ENCODE measurements at regions not wholly inside any gene's neighbourhood (a gene's known extent, or its start where the extent isn't known, plus 50 kb on each side); places are given as distances from the start of the nearest gene placed in this dataset.

DNA sequence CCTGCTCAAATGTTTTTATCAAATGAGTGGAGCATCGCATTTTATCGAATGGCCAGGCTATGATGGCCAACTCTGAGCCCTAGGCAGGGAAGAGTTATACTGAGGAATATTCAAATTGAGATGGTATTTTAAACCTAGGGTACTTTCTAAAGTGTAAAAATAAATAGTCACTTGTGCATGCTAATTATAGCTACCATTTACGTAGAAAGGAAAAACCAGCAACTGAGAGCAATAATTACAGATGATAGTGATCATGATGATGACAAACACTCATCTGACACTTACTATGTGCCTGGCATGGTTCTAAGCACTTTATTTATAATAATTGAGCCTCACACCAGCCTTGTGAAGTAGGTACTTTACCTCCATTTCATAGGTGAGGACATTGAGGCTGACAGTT is 455.7 kb downstream of the CD83 start:
- Histone ChIP-seq H3K4me3 (no peak overlapping the region), H3K9ac (no peak overlapping the region), H3K4me2 (ENCODE audit: unreplicated experiment) (no peak overlapping the region), H3F3A (ENCODE audit: insufficient read depth) (no peaks in the 10 kb centered on the region), H3K9me2 (ENCODE audit: insufficient read depth) (no peaks in the 10 kb centered on the region), H3K36me3 (ENCODE audit: low read depth) (no peaks in the 10 kb centered on the region), H3K4me1 (ENCODE audit: insufficient read depth) (no peaks in the 10 kb centered on the region), H3K27me3 (replicated peaks; ENCODE audit: insufficient read depth) (no peaks in the 10 kb centered on the region), H3K9me3 (ENCODE audit: low read depth) (no peaks in the 10 kb centered on the region), H2AFZ (no peak overlapping the region), H3K79me2 (ENCODE audit: insufficient read depth) (no peaks in the 10 kb centered on the region), H3K27ac (no peak overlapping the region), H4K20me1 (ENCODE audit: insufficient read depth) (no peaks in the 10 kb centered on the region)
- no peak for DNase-seq
- WGBS, 2 experiments (ENCODE audit: low coverage in 1 of 2, low lambda C conversion rate in 2 of 2, missing lambda C conversion rate in 2 of 2), result 91% methylated on average over 3 of the region's 3 CpGs
- TF ChIP-seq EZH2phosphoT487 (IDR thresholded peaks at IDR 0.05; ENCODE audit: insufficient read depth, low read depth), result no peak
- TF ChIP-seq EZH2 (IDR thresholded peaks at IDR 0.05; ENCODE audit: insufficient read depth, poor library complexity, severe bottlenecking), result no peak
- in situ Hi-C loops (cut with MboI), result no loop called here

DNA sequence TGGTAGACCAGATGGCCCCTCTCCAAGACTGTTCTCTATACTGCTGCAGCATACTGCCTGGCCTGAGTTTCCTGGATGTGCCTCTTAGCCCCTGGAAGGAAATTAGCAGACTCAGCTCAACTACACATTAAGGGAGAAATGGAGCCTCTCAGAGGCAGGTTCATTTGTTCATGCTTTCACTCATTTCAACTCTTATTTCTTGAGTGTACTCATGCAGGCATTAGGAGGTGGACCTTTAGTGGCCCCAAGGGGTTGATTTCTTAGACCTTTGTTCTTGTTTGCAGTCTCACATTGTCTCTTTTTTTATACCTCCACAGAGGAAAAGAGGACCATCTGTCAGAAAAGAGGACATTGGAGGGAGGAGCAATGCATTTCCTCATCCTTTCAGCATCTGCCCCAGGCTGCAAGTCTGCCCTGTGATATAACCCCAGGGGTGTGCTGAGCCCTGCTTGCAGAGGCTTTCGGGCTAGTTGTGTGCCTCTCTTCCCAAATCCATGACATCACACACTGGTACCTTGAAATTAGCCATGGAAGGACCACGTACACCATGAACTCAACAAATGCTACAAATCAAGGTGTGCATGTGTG is 456.2 kb downstream of the CD83 start:
- H3K9me2 ChIP-seq (ENCODE audit: insufficient read depth), result no peaks in the 10 kb centered on the region
- H3K27me3 ChIP-seq (replicated peaks; ENCODE audit: insufficient read depth), result no peaks in the 10 kb centered on the region
- in situ Hi-C loops (cut with MboI), result no loop called here
- no peaks in the 10 kb centered on the region for H3K9me3 ChIP-seq (ENCODE audit: low read depth)
- H3K4me3 ChIP-seq, result no peak overlapping the region
- H3K36me3 ChIP-seq (ENCODE audit: low read depth), result no peaks in the 10 kb centered on the region
- H4K20me1 ChIP-seq (ENCODE audit: insufficient read depth), result no peaks in the 10 kb centered on the region
- no peak overlapping the region for H3K4me2 ChIP-seq (ENCODE audit: unreplicated experiment)
- no peaks in the 10 kb centered on the region for H3K4me1 ChIP-seq (ENCODE audit: insufficient read depth)
- no peaks in the 10 kb centered on the region for H3K79me2 ChIP-seq (ENCODE audit: insufficient read depth)
- WGBS, 2 experiments (ENCODE audit: low coverage in 1 of 2, low lambda C conversion rate in 2 of 2, missing lambda C conversion rate in 2 of 2), result 64 to 72% methylated on average over 2 of the region's 2 CpGs
- no peak for DNase-seq
- no peak for TF ChIP-seq EZH2phosphoT487 (IDR thresholded peaks at IDR 0.05; ENCODE audit: insufficient read depth, low read depth)
- no peak for TF ChIP-seq EZH2 (IDR thresholded peaks at IDR 0.05; ENCODE audit: insufficient read depth, poor library complexity, severe bottlenecking)
- H2AFZ ChIP-seq, result no peak overlapping the region
- no peak overlapping the region for H3K27ac ChIP-seq
- no peaks in the 10 kb centered on the region for H3F3A ChIP-seq (ENCODE audit: insufficient read depth)
- H3K9ac ChIP-seq, result no peak overlapping the region

DNA sequence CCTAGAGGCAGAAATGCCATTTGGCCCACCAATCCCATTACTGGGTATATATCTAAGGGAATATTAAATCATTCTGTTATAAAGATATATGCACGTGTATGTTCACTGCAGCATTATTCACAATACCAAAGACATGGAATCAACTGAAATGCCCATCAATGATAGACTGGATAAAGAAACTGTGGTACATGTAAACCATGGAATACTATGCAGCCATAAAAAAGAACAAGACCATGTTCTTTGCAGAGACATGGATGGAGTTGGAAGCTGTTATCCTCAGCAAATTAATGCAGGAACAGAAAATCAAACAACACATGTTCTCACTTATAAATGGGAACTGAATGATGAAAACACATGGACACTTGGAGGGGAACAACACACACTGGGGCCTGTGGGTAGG is 458.4 kb downstream of the CD83 start:
- in situ Hi-C loops (cut with MboI), result no loop called here
- no peaks in the 10 kb centered on the region for H3F3A ChIP-seq (ENCODE audit: insufficient read depth)
- H3K27ac ChIP-seq, result no peak overlapping the region
- H3K9ac ChIP-seq, result no peak overlapping the region
- H3K4me2 ChIP-seq (ENCODE audit: unreplicated experiment), result no peak overlapping the region
- WGBS, 2 experiments (ENCODE audit: low coverage in 1 of 2, low lambda C conversion rate in 2 of 2, missing lambda C conversion rate in 2 of 2), result 59 to 70% methylated on average over 1 of the region's 1 CpG
- H3K9me2 ChIP-seq (ENCODE audit: insufficient read depth), result no peaks in the 10 kb centered on the region
- no peaks in the 10 kb centered on the region for H3K79me2 ChIP-seq (ENCODE audit: insufficient read depth)
- no peaks in the 10 kb centered on the region for H4K20me1 ChIP-seq (ENCODE audit: insufficient read depth)
- H3K27me3 ChIP-seq (replicated peaks; ENCODE audit: insufficient read depth), result no peaks in the 10 kb centered on the region
- TF ChIP-seq EZH2 (IDR thresholded peaks at IDR 0.05; ENCODE audit: insufficient read depth, poor library complexity, severe bottlenecking) (no peak), EZH2phosphoT487 (IDR thresholded peaks at IDR 0.05; ENCODE audit: insufficient read depth, low read depth) (no peak)
- H3K4me1 ChIP-seq (ENCODE audit: insufficient read depth), result no peaks in the 10 kb centered on the region
- no peaks in the 10 kb centered on the region for H3K36me3 ChIP-seq (ENCODE audit: low read depth)
- no peak for DNase-seq
- H2AFZ ChIP-seq, result no peak overlapping the region
- H3K4me3 ChIP-seq, result no peak overlapping the region
- H3K9me3 ChIP-seq (ENCODE audit: low read depth), result no peaks in the 10 kb centered on the region

DNA sequence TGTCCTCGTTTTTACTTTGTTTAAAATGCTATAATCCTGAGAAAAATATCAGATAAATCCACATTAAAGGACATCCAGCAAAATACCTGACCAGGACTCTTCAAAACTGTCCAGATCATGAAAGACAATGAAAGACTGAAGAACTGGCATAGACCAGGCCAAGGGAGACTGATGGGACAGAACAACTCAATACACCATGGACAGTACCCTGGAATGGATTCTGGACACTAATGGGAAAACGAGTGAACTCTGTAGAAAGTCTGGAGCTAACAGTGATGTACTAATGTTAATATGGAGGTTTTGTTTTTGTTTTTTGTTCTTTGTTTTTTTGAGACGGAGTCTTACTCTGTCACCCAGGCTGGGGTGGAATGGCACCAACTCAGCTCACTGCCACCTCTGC is 461.4 kb downstream of the CD83 start:
- Histone ChIP-seq H3K4me3 (no peak overlapping the region), H3K36me3 (ENCODE audit: low read depth) (no peaks in the 10 kb centered on the region), H3K27ac (no peak overlapping the region), H3K79me2 (ENCODE audit: insufficient read depth) (no peaks in the 10 kb centered on the region), H3K9me2 (ENCODE audit: insufficient read depth) (no peaks in the 10 kb centered on the region), H3K9me3 (ENCODE audit: low read depth) (no peaks in the 10 kb centered on the region), H4K20me1 (ENCODE audit: insufficient read depth) (no peaks in the 10 kb centered on the region), H3K4me2 (ENCODE audit: unreplicated experiment) (no peak overlapping the region), H2AFZ (no peak overlapping the region), H3K27me3 (replicated peaks; ENCODE audit: insufficient read depth) (no peaks in the 10 kb centered on the region), H3F3A (ENCODE audit: insufficient read depth) (no peaks in the 10 kb centered on the region), H3K4me1 (ENCODE audit: insufficient read depth) (no peaks in the 10 kb centered on the region), H3K9ac (no peak overlapping the region)
- no peak for DNase-seq
- in situ Hi-C loops (cut with MboI), result no loop called here
- WGBS, 2 experiments (ENCODE audit: low coverage in 1 of 2, low lambda C conversion rate in 2 of 2, missing lambda C conversion rate in 2 of 2), result 64 to 74% methylated on average over 3 of the region's 3 CpGs
- TF ChIP-seq EZH2 (IDR thresholded peaks at IDR 0.05; ENCODE audit: insufficient read depth, poor library complexity, severe bottlenecking) (no peak), EZH2phosphoT487 (IDR thresholded peaks at IDR 0.05; ENCODE audit: insufficient read depth, low read depth) (no peak)

DNA sequence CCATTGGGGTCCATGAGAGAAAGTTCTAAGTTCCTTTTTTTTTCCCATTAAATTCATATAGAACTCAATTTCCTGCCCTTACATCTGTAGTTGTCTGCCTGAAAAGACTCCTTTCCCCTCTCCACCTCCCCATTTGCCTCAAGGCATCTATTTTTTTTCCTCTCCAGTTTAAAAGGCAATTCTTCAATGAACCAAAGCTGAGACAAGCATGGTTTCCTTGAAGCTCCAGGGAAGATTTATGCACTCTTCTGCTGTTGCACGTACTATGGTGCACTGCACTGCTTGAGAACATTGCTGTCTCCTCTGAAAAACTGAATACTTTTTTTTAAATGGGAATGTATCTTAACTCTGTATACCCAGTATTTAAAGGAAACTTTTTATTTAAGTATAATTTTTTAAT is 465.2 kb downstream of the CD83 start:
- no peaks in the 10 kb centered on the region for H3K36me3 ChIP-seq (ENCODE audit: low read depth)
- no peaks in the 10 kb centered on the region for H3F3A ChIP-seq (ENCODE audit: insufficient read depth)
- H4K20me1 ChIP-seq (ENCODE audit: insufficient read depth), result no peaks in the 10 kb centered on the region
- H3K9me2 ChIP-seq (ENCODE audit: insufficient read depth), result no peaks in the 10 kb centered on the region
- H3K27me3 ChIP-seq (replicated peaks; ENCODE audit: insufficient read depth), result no peaks in the 10 kb centered on the region
- TF ChIP-seq EZH2 (IDR thresholded peaks at IDR 0.05; ENCODE audit: insufficient read depth, poor library complexity, severe bottlenecking), result no peak
- TF ChIP-seq EZH2phosphoT487 (IDR thresholded peaks at IDR 0.05; ENCODE audit: insufficient read depth, low read depth), result no peak
- no peaks in the 10 kb centered on the region for H3K9me3 ChIP-seq (ENCODE audit: low read depth)
- H3K4me3 ChIP-seq, result no peak overlapping the region
- WGBS, 2 experiments (ENCODE audit: low coverage in 1 of 2, low lambda C conversion rate in 2 of 2, missing lambda C conversion rate in 2 of 2), result 87 to 91% methylated on average over 1 of the region's 1 CpG
- no peaks in the 10 kb centered on the region for H3K79me2 ChIP-seq (ENCODE audit: insufficient read depth)
- no peak overlapping the region for H2AFZ ChIP-seq
- no peak overlapping the region for H3K4me2 ChIP-seq (ENCODE audit: unreplicated experiment)
- H3K9ac ChIP-seq, result no peak overlapping the region
- DNase-seq, result no peak
- H3K4me1 ChIP-seq (ENCODE audit: insufficient read depth), result no peaks in the 10 kb centered on the region
- in situ Hi-C loops (cut with MboI), result no loop called here
- no peak overlapping the region for H3K27ac ChIP-seq

Data from GM23248 (cell line).